Testis (tissue), 2 donors: ENCODE measurements at regions not wholly inside any gene's neighbourhood (a gene's known extent, or its start where the extent isn't known, plus 50 kb on each side); places are given as distances from the start of the nearest gene placed in this dataset.

ENCODE experiments used
- POLR2A ChIP-seq: fragments of 450-650 bp; IDR thresholded peaks from one replicate; pipeline ENCODE4 v1.6.1; 2017; ENCODE audit warnings: antibody characterized with exemption, mild to moderate bottlenecking, moderate library complexity
- TF ChIP-seq, protein P1 (sequence below), 3 experiments: fragments of 450-650 bp in 2 of 3; fragments of 200-600 bp in 1 of 3; sonication (generic) in 1 of 3; IDR thresholded peaks; one replicate each; pipeline ENCODE4 v1.5.1; 2016 to 2019; ENCODE audit warnings: antibody characterized with exemption in 3 of 3, mild to moderate bottlenecking in 2 of 3, moderate library complexity in 1 of 3

DNA sequence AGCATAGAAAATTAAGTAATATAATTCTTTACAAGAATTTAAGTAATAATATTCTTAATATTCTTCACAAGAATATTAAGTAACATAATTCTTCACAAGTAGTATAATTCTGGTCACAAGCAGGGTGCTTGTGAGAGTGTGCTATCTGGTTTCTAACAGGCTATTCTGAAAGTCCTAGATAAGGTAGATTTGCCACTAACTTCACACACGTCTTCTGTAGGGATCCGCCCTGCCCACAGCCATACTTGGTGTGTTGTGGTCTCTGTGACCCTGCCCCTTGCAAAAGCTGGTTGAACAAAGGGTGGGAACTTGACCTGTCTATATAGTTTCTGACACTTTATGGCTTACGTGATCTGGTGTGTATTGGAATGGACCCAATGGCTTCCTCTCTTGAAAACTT is 253.4 kb upstream of the MDFIC2 start:
- TF ChIP-seq, protein P1, sequence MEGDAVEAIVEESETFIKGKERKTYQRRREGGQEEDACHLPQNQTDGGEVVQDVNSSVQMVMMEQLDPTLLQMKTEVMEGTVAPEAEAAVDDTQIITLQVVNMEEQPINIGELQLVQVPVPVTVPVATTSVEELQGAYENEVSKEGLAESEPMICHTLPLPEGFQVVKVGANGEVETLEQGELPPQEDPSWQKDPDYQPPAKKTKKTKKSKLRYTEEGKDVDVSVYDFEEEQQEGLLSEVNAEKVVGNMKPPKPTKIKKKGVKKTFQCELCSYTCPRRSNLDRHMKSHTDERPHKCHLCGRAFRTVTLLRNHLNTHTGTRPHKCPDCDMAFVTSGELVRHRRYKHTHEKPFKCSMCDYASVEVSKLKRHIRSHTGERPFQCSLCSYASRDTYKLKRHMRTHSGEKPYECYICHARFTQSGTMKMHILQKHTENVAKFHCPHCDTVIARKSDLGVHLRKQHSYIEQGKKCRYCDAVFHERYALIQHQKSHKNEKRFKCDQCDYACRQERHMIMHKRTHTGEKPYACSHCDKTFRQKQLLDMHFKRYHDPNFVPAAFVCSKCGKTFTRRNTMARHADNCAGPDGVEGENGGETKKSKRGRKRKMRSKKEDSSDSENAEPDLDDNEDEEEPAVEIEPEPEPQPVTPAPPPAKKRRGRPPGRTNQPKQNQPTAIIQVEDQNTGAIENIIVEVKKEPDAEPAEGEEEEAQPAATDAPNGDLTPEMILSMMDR (IDR thresholded peaks at IDR 0.05): no peak
- no peak for TF ChIP-seq POLR2A
